ENCODE measurements at regions not wholly inside any gene's neighbourhood (a gene's known extent, or its start where the extent isn't known, plus 50 kb on each side); places are given as distances from the start of the nearest gene placed in this dataset.

GRCh38 chr22:22369964-22370270 lies 125.3 kb downstream of the VPREB1 start:
- Histone ChIP-seq H2BK20ac (ENCODE audit: low read length) (no peak overlapping the region), H4K91ac (replicated peaks; ENCODE audit: insufficient read length, low read length) (no peak overlapping the region), H3K9ac (replicated peaks in 1 of 4; ENCODE audit: extremely low read depth in 1 of 4, low read depth in 3 of 4, low read length in 3 of 4) (no peak overlapping the region), H3K14ac (ENCODE audit: insufficient read length) (no peak overlapping the region), H3K9me3 (ENCODE audit: insufficient read depth in 2 of 2, low read depth in 1 of 2, low read length in 1 of 2) (no peaks in the 10 kb centered on the region), H3K4me1 (replicated peaks in 1 of 4; ENCODE audit: control insufficient read depth in 3 of 4, insufficient read depth in 4 of 4, low read length in 3 of 4) (no peaks in the 10 kb centered on the region), H2BK120ac (replicated peaks; ENCODE audit: low read depth, low read length) (no peak overlapping the region), H3K23me2 (ENCODE audit: low read depth, low read length) (no peaks in the 10 kb centered on the region), H2BK5ac (ENCODE audit: low read depth, low read length) (no peak overlapping the region), H4K20me1 (replicated peaks in 1 of 2; ENCODE audit: control insufficient read depth in 1 of 2, insufficient read depth in 2 of 2, low read length in 2 of 2) (peaks cover 0 to 3% of the 10 kb centered on the region in 2 experiments), H3K36me3 (ENCODE audit: control insufficient read depth in 2 of 4, insufficient read depth in 4 of 4, low read length in 3 of 4) (no peaks in the 10 kb centered on the region), H4K8ac (ENCODE audit: extremely low read depth, insufficient read depth, low read length) (no peak overlapping the region), H3K23ac (ENCODE audit: insufficient read length) (no peak overlapping the region), H3K4me3 (ENCODE audit: extremely low read depth in 1 of 4, insufficient read depth in 2 of 4, low read depth in 3 of 4, low read length in 4 of 4) (no peak overlapping the region), H2BK15ac (ENCODE audit: low read length) (no peak overlapping the region), H3K18ac (ENCODE audit: extremely low read depth, low read length) (no peak overlapping the region), H2AK5ac (ENCODE audit: low read depth, low read length) (no peak overlapping the region), H3K4me2 (ENCODE audit: insufficient read depth in 1 of 2, low read depth in 2 of 2, low read length in 2 of 2) (no peak overlapping the region), H3K27ac (ENCODE audit: low read depth, low read length) (no peak overlapping the region), H2BK12ac (ENCODE audit: low read depth, low read length) (no peak overlapping the region), H4K5ac (ENCODE audit: insufficient read length, low read depth, low read length) (no peak overlapping the region), H3K79me2 (ENCODE audit: control insufficient read depth in 1 of 2, insufficient read depth in 2 of 2, low read length in 2 of 2) (no peaks in the 10 kb centered on the region), H3K4ac (replicated peaks; ENCODE audit: insufficient read length, low read depth, low read length) (no peak overlapping the region), H3K79me1 (ENCODE audit: low read depth, low read length) (no peaks in the 10 kb centered on the region), H3K27me3 (replicated peaks in 1 of 4; ENCODE audit: control insufficient read depth in 3 of 4, extremely low read depth in 1 of 4, insufficient read depth in 3 of 4, low read length in 3 of 4) (peaks cover 78 to 100% (median 98%) of the 10 kb centered on the region in 4 experiments), H3K56ac (replicated peaks; ENCODE audit: insufficient read length, low read depth, low read length) (no peak overlapping the region), H2AFZ (ENCODE audit: low read length) (no peak overlapping the region)
- ChIA-PET POLR2A (ENCODE audit: partially characterized antibody) (no interaction called here), CTCF (ENCODE audit: partially characterized antibody) (interaction anchor here (1.2 to 2.6 kb wide), 4 partner anchors 9 to 21 kb away, joined by 3 to 11 read pairs (median 8); no protein-coding TSS in a partner anchor)
- 78% methylated on average over 4 of the region's 4 CpGs; no CpG with 5 or more reads in 1 of the 2 experiments for WGBS, 2 experiments (ENCODE audit: extremely low coverage in 1 of 2, insufficient coverage in 1 of 2, insufficient read length in 1 of 2, insufficient replicate concordance in 2 of 2, low coverage in 1 of 2, low lambda C conversion rate in 2 of 2, missing lambda C conversion rate in 1 of 2)
- DNase-seq (ENCODE audit: low read depth in 1 of 2, low spot score in 2 of 2) (no peak), FAIRE-seq (no peak)
- TF ChIP-seq RAD21 (IDR thresholded peaks at IDR 0.05 in 1 of 2, conservative IDR thresholded peaks at IDR 0.05 in 1 of 2; ENCODE audit: low read depth in 2 of 2, low read length in 2 of 2) (no peak), CBX8 (IDR thresholded peaks at IDR 0.05; ENCODE audit: borderline replicate concordance, low read depth, low read length) (no peak), RNF2 (IDR thresholded peaks at IDR 0.05; ENCODE audit: borderline replicate concordance, low read depth, low read length, missing control alignments, poor library complexity, severe bottlenecking) (no peak), ZNF274 (IDR thresholded peaks at IDR 0.05; ENCODE audit: borderline replicate concordance, extremely low read depth, low read length) (no peak), SIRT6 (IDR thresholded peaks at IDR 0.05; ENCODE audit: low read length) (no peak), SP1 (IDR thresholded peaks at IDR 0.05; ENCODE audit: low read depth, low read length) (no peak), SIX5 (IDR thresholded peaks at IDR 0.05; ENCODE audit: low read depth, low read length) (no peak), POLR2A (IDR thresholded peaks at IDR 0.05; ENCODE audit: control extremely low read depth in 1 of 2, low read depth in 2 of 2, low read length in 2 of 2) (no peak), CBX5 (IDR thresholded peaks at IDR 0.05; ENCODE audit: low read depth, low read length) (no peak), HDAC2 (IDR thresholded peaks at IDR 0.05; ENCODE audit: borderline replicate concordance in 1 of 2, low read depth in 2 of 2, low read length in 2 of 2) (no peak), TAF7 (optimal IDR thresholded peaks at IDR 0.05; ENCODE audit: borderline replicate concordance, low read depth, low read length) (no peak)

All from H1 (cell line).